Kidney epithelial cell (primary cell): ENCODE measurements at regions not wholly inside any gene's neighbourhood (a gene's known extent, or its start where the extent isn't known, plus 50 kb on each side); places are given as distances from the start of the nearest gene placed in this dataset.

Source experiments
- DNase-seq: peaks from one replicate; pipeline ENCODE4 v3.0.0-alpha.2; 2010; ENCODE audit warnings: low read depth
- H3K27me3 ChIP-seq: 2 replicates; pipeline ENCODE4 v1.6.0; 2011; ENCODE audit warnings: low read length; ENCODE audit not compliant: control insufficient read depth, insufficient read depth
- H3K36me3 ChIP-seq: 2 replicates; pipeline ENCODE4 v1.5.1; 2011; ENCODE audit warnings: low read length; ENCODE audit not compliant: control insufficient read depth, insufficient read depth
- H3K4me3 ChIP-seq: 2 replicates; pipeline ENCODE4 v1.5.1; 2011; ENCODE audit warnings: low read depth, mild to moderate bottlenecking, control low read depth, low read length
- TF ChIP-seq, protein P1 (sequence below): IDR thresholded peaks from 2 replicates; pipeline ENCODE4 v1.5.1; 2011; ENCODE audit warnings: mild to moderate bottlenecking, moderate library complexity, low read length, control low read depth, inconsistent platforms; ENCODE audit not compliant: insufficient read depth, poor library complexity, severe bottlenecking

DNA sequence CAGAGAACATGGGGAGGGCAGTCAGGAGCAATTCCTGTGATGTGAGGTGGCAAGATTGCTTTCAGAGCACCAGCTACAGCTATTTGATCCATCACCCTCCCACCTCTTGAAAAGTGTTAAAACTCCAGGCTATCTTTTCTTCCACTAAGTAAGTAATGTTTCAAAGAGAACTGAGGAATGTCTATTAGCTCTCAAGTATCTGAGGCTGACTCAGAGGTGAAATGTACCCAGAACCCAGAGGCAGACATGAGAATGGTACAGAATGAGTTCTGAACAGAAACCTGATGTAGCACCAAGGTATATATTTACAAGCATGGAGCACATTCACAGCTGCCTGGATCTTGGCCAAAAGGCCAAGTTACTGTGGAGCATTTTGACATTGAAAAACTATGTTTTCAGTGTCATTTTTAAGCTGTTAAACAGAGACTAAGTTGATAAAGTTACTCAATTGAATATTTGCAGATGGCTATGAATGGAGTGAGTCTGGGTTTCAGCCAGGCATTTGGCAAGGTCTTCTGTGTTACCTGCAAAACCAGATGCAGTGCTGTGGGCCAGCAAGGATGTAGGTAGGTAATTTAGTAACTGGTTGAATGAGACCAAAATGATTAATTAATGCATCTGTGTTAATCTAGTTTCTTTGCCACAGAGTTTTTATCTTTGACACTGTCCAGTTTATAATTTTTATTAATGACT lies 227.7 kb upstream of the CD96 start:
- no peak for DNase-seq
- TF ChIP-seq, protein P1, sequence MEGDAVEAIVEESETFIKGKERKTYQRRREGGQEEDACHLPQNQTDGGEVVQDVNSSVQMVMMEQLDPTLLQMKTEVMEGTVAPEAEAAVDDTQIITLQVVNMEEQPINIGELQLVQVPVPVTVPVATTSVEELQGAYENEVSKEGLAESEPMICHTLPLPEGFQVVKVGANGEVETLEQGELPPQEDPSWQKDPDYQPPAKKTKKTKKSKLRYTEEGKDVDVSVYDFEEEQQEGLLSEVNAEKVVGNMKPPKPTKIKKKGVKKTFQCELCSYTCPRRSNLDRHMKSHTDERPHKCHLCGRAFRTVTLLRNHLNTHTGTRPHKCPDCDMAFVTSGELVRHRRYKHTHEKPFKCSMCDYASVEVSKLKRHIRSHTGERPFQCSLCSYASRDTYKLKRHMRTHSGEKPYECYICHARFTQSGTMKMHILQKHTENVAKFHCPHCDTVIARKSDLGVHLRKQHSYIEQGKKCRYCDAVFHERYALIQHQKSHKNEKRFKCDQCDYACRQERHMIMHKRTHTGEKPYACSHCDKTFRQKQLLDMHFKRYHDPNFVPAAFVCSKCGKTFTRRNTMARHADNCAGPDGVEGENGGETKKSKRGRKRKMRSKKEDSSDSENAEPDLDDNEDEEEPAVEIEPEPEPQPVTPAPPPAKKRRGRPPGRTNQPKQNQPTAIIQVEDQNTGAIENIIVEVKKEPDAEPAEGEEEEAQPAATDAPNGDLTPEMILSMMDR, result no peak
- H3K4me3 ChIP-seq, result no peak overlapping the region
- H3K27me3 ChIP-seq, result no peaks in the 10 kb centered on the region
- no peaks in the 10 kb centered on the region for H3K36me3 ChIP-seq

DNA sequence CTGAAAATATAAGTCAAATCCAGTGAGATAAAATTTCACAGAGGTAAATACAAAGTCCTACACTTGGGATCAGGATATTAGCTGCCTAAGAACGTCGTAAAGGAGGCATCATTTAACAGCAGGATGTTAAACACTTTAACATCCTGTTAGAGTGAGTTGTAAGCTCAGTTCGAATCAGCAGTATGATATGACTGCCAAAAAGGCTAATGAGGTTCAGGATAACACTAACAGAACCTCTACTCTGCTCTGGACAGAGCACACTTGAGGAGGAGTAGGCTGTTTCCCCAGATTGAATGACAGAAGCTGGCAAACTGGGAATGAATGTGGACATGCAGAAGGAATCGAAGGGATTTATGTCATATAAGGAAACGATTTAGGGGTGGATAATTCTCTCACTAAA lies 227.1 kb upstream of the CD96 start:
- no peaks in the 10 kb centered on the region for H3K27me3 ChIP-seq
- DNase-seq, result no peak
- H3K36me3 ChIP-seq, result no peaks in the 10 kb centered on the region
- H3K4me3 ChIP-seq, result no peak overlapping the region
- TF ChIP-seq, protein P1, result no peak

GRCh38 chr3:111315930-111316587 lies 225.9 kb upstream of the CD96 start:
- Histone ChIP-seq H3K36me3 (no peaks in the 10 kb centered on the region), H3K4me3 (no peak overlapping the region), H3K27me3 (no peaks in the 10 kb centered on the region)
- no peak for DNase-seq
- TF ChIP-seq, protein P1, result no peak

GRCh38 chr3:111318289-111318688 lies 223.7 kb upstream of the CD96 start:
- DNase-seq, result no peak
- TF ChIP-seq, protein P1, result no peak
- Histone ChIP-seq H3K4me3 (no peak overlapping the region), H3K27me3 (no peaks in the 10 kb centered on the region), H3K36me3 (no peaks in the 10 kb centered on the region)

GRCh38 chr3:111319598-111319997 lies 222.4 kb upstream of the CD96 start:
- H3K27me3 ChIP-seq, result no peaks in the 10 kb centered on the region
- H3K36me3 ChIP-seq, result no peaks in the 10 kb centered on the region
- H3K4me3 ChIP-seq, result no peak overlapping the region
- TF ChIP-seq, protein P1, result no peak
- no peak for DNase-seq
